CD4-positive, alpha-beta T cell treated with Interleukin-6 for 4 hours (primary cell): ENCODE measurements at regions not wholly inside any gene's neighbourhood (a gene's known extent, or its start where the extent isn't known, plus 50 kb on each side); places are given as distances from the start of the nearest gene placed in this dataset.

Source experiments
- DNase-seq: peaks from one replicate; pipeline ENCODE4 v3.0.0-alpha.2; 2020; ENCODE audit warnings: mixed read lengths

GRCh38 chr16:5557966-5558365 lies 460.4 kb upstream of the EEF2KMT start:
- no peak for DNase-seq

GRCh38 chr16:5557448-5557847 lies 459.9 kb upstream of the EEF2KMT start:
- no peak for DNase-seq

- DNase-seq: no peak
Observed at GRCh38 chr16:5556158-5556810, 458.7 kb upstream of the EEF2KMT start.

- no peak for DNase-seq
Observed at GRCh38 chr16:5551909-5552308, 454.3 kb upstream of the EEF2KMT start.

GRCh38 chr16:5549802-5550201 lies 452.2 kb upstream of the EEF2KMT start:
- DNase-seq: no peak

- DNase-seq: no peak
Observed at GRCh38 chr16:5541356-5541755, 443.8 kb upstream of the EEF2KMT start.

GRCh38 chr16:5537347-5537746 lies 439.8 kb upstream of the EEF2KMT start:
- no peak for DNase-seq

GRCh38 chr16:5533321-5533888 lies 435.8 kb upstream of the EEF2KMT start:
- DNase-seq: no peak

- no peak for DNase-seq
Observed at GRCh38 chr16:5527817-5528216, 430.2 kb upstream of the EEF2KMT start.

- no peak for DNase-seq
Observed at GRCh38 chr16:5526826-5527225, 429.2 kb upstream of the EEF2KMT start.

GRCh38 chr16:5523829-5524228 lies 426.2 kb upstream of the EEF2KMT start:
- DNase-seq: no peak

GRCh38 chr16:5516115-5516514 lies 418.5 kb upstream of the EEF2KMT start:
- no peak for DNase-seq

- no peak for DNase-seq
Observed at GRCh38 chr16:5512014-5512413, 414.4 kb upstream of the EEF2KMT start.

GRCh38 chr16:5510819-5511370 lies 413.3 kb upstream of the EEF2KMT start:
- DNase-seq: no peak

- DNase-seq: no peak
Observed at GRCh38 chr16:5509794-5510193, 412.2 kb upstream of the EEF2KMT start.

GRCh38 chr16:5509336-5509735 lies 411.7 kb upstream of the EEF2KMT start:
- no peak for DNase-seq

- DNase-seq: no peak
Observed at GRCh38 chr16:5508371-5508770, 410.8 kb upstream of the EEF2KMT start.

GRCh38 chr16:5506021-5506420 lies 408.4 kb upstream of the EEF2KMT start:
- DNase-seq: no peak

- DNase-seq: no peak
Observed at GRCh38 chr16:5505091-5505887, 407.7 kb upstream of the EEF2KMT start.

GRCh38 chr16:5504064-5504781 lies 406.6 kb upstream of the EEF2KMT start:
- DNase-seq: no peak

GRCh38 chr16:5502944-5503343 lies 405.3 kb upstream of the EEF2KMT start:
- DNase-seq: no peak

GRCh38 chr16:5502467-5502869 lies 404.9 kb upstream of the EEF2KMT start:
- no peak for DNase-seq

GRCh38 chr16:5500526-5500925 lies 402.9 kb upstream of the EEF2KMT start:
- no peak for DNase-seq
